ENCODE measurements at regions not wholly inside any gene's neighbourhood (a gene's known extent, or its start where the extent isn't known, plus 50 kb on each side); places are given as distances from the start of the nearest gene placed in this dataset.

GRCh38 chr13:29947839-29948238 lies 97.4 kb upstream of the UBL3 start:
- no peak for DNase-seq

- no peak for DNase-seq
These were observed 95.7 kb upstream of the UBL3 start for GRCh38 chr13:29946093-29946492.

GRCh38 chr13:29943686-29944085 lies 93.3 kb upstream of the UBL3 start:
- no peak for DNase-seq

GRCh38 chr13:29943273-29943672 lies 92.9 kb upstream of the UBL3 start:
- no peak for DNase-seq

- DNase-seq: no peak
These were observed 90.3 kb upstream of the UBL3 start for GRCh38 chr13:29940715-29941114.

- DNase-seq: no peak
These were observed 88.7 kb upstream of the UBL3 start for GRCh38 chr13:29939158-29939557.

- no peak for DNase-seq
These were observed 87.4 kb upstream of the UBL3 start for GRCh38 chr13:29937841-29938240.

- DNase-seq: no peak
These were observed 87.0 kb upstream of the UBL3 start for GRCh38 chr13:29937379-29937778.

- DNase-seq: no peak
These were observed 86.5 kb upstream of the UBL3 start for GRCh38 chr13:29936956-29937355.

GRCh38 chr13:29936051-29936813 lies 85.8 kb upstream of the UBL3 start:
- DNase-seq: no peak

- DNase-seq: no peak
These were observed 85.0 kb upstream of the UBL3 start for GRCh38 chr13:29935309-29935981.

GRCh38 chr13:29934531-29935308 lies 84.3 kb upstream of the UBL3 start:
- no peak for DNase-seq

- no peak for DNase-seq
These were observed 83.0 kb upstream of the UBL3 start for GRCh38 chr13:29933401-29933800.

GRCh38 chr13:29931696-29932095 lies 81.3 kb upstream of the UBL3 start:
- no peak for DNase-seq

GRCh38 chr13:29929062-29929847 lies 78.8 kb upstream of the UBL3 start:
- no peak for DNase-seq

- no peak for DNase-seq
These were observed 75.7 kb upstream of the UBL3 start for GRCh38 chr13:29926098-29926476.

- DNase-seq: peak; percentile 45
These were observed 75.2 kb upstream of the UBL3 start for GRCh38 chr13:29925457-29926097.

- peak; percentile 46 for DNase-seq
These were observed 74.3 kb upstream of the UBL3 start for GRCh38 chr13:29924482-29925350.

GRCh38 chr13:29923554-29924481 lies 73.4 kb upstream of the UBL3 start:
- peak; percentile 49 for DNase-seq

GRCh38 chr13:29922896-29923295 lies 72.5 kb upstream of the UBL3 start:
- no peak for DNase-seq
